HepG2 (cell line): ENCODE measurements at regions not wholly inside any gene's neighbourhood (a gene's known extent, or its start where the extent isn't known, plus 50 kb on each side); places are given as distances from the start of the nearest gene placed in this dataset.

Experiments used
- ATAC-seq: fragments of 200-7000 bp; cut with Tn5 transposase; 3 replicates; pipeline ENCODE4 v1.9.1; 2020; ENCODE audit warnings: mild to moderate bottlenecking, moderate library complexity
- BruUV-seq: library from RNA; stranded (reverse); fragments of 400-500 nt; replicated peaks from 2 replicates; lab custom pipeline; 2021; lab: Mats Ljungman, UMichigan
- CTCF ChIA-PET: fragments of 300-600 bp; formaldehyde crosslinking; extraction: SDS; loops from one replicate; lab custom pipeline; 2021; ENCODE audit warnings: low total read pairs, inconsistent platforms, low intra/inter-chr PET ratio; lab: Yijun Ruan, JAX
- POLR2A ChIA-PET: fragments of 350-600 bp; sonication (Branson Sonifier 250); formaldehyde crosslinking; loops from one replicate; lab custom pipeline; 2020; ENCODE audit warnings: antibody characterized with exemption, inconsistent platforms; lab: Yijun Ruan, JAX
- DNase-seq: peaks from one replicate; pipeline ENCODE4 v3.0.0-alpha.2; 2015; ENCODE audit warnings: low spot score
- FAIRE-seq: peaks from 3 replicates; lab custom pipeline; 2011; peaks lifted over from hg19 to GRCh38; lab: Jason Lieb, UNC
- H2AFZ ChIP-seq: one replicate; pipeline ENCODE4 v1.6.1; 2011; ENCODE audit warnings: low read length, inconsistent platforms
- H3K27ac ChIP-seq: fragments of 300-600 bp; 3 replicates; pipeline ENCODE4 v1.8.0; 2011; ENCODE audit warnings: mixed run types, mild to moderate bottlenecking, mixed read lengths, low read length, inconsistent platforms; ENCODE audit not compliant: insufficient read depth; ENCODE audit errors: extremely low read length
- H3K27me3 ChIP-seq, 2 experiments: fragments of 200-600 bp in 1 of 2; 2 replicates in 1 of 2; 3 replicates in 1 of 2; pipeline versions ENCODE4 v1.6.0 to v1.8.0; 2011; ENCODE audit warnings: low read length in 2 of 2, mild to moderate bottlenecking in 2 of 2, moderate library complexity in 2 of 2, inconsistent platforms in 1 of 2; ENCODE audit not compliant: insufficient read depth in 2 of 2, control insufficient read depth in 1 of 2
- H3K36me3 ChIP-seq, 2 experiments: fragments of 200-600 bp in 1 of 2; replicated peaks in 1 of 2; 2 replicates in 1 of 2; 3 replicates in 1 of 2; pipeline versions ENCODE4 v1.5.1 to v1.8.0; 2011; ENCODE audit warnings: low read length in 2 of 2, inconsistent platforms in 1 of 2; ENCODE audit not compliant: insufficient read depth in 2 of 2, control insufficient read depth in 1 of 2
- H3K4me1 ChIP-seq: 2 replicates; pipeline ENCODE4 v1.5.1; 2012; ENCODE audit warnings: low read length, inconsistent platforms; ENCODE audit not compliant: insufficient read depth
- H3K4me2 ChIP-seq: 2 replicates; pipeline ENCODE4 v1.6.0; 2011; ENCODE audit warnings: low read depth, low read length, inconsistent platforms
- H3K4me3 ChIP-seq, 3 experiments: fragments of 200-600 bp in 1 of 3; sonication (generic), shearing (Covaris generic) in 1 of 3; replicated peaks in 1 of 3; 2 replicates each; pipeline ENCODE4 v1.5.1; 2011 to 2016; ENCODE audit warnings: low read length in 3 of 3, inconsistent platforms in 2 of 3, low read depth in 2 of 3, mild to moderate bottlenecking in 2 of 3, control low read depth in 1 of 3, mixed read lengths in 1 of 3; ENCODE audit not compliant: insufficient read depth in 1 of 3
- H3K79me2 ChIP-seq: one replicate; pipeline ENCODE4 v1.6.1; 2011; ENCODE audit warnings: low read length, inconsistent platforms; ENCODE audit not compliant: insufficient read depth
- H3K9ac ChIP-seq: 2 replicates; pipeline ENCODE4 v1.6.0; 2011; ENCODE audit warnings: mild to moderate bottlenecking, low read depth, low read length, inconsistent platforms; ENCODE audit not compliant: insufficient read depth
- H3K9me3 ChIP-seq: 2 replicates; pipeline ENCODE4 v1.5.1; 2012; ENCODE audit warnings: mild to moderate bottlenecking, low read length
- H4K20me1 ChIP-seq: 2 replicates; pipeline ENCODE4 v1.6.0; 2011; ENCODE audit warnings: inconsistent platforms, mild to moderate bottlenecking, low read length, moderate library complexity; ENCODE audit not compliant: insufficient read depth
- CREB3 ChIP-seq: sonication (generic); formaldehyde crosslinking; IDR thresholded peaks from 2 replicates; pipeline ENCODE4 v1.5.0; 2020; ENCODE audit warnings: missing genetic modification reagents
- NFYB ChIP-seq: sonication (generic); formaldehyde crosslinking; IDR thresholded peaks from 2 replicates; pipeline ENCODE4 v1.4.0; 2020; ENCODE audit warnings: missing genetic modification reagents
- PAWR ChIP-seq: sonication (generic); formaldehyde crosslinking; IDR thresholded peaks from 2 replicates; pipeline ENCODE4 v1.4.0; 2020; ENCODE audit warnings: missing genetic modification reagents, mild to moderate bottlenecking, borderline replicate concordance
- PBX2 ChIP-seq: IDR thresholded peaks from 2 replicates; pipeline ENCODE4 v1.6.1; 2016; ENCODE audit warnings: control low read depth
- PLRG1 ChIP-seq: fragments of 450-650 bp; conservative IDR thresholded peaks from 2 replicates; pipeline ENCODE4 v1.6.1; 2016
- U2AF1 ChIP-seq: fragments of 200-400 bp; formaldehyde crosslinking; optimal IDR thresholded peaks from 2 replicates; pipeline ENCODE3; 2017; ENCODE audit warnings: mild to moderate bottlenecking, low read depth, low read length
- ZNF335 ChIP-seq: sonication (generic); formaldehyde crosslinking; IDR thresholded peaks from 2 replicates; pipeline ENCODE4 v1.4.0; 2020; ENCODE audit warnings: missing genetic modification reagents
- ZNF891 ChIP-seq: sonication (generic); formaldehyde crosslinking; IDR thresholded peaks from 2 replicates; pipeline ENCODE4 v1.5.0; 2020; ENCODE audit warnings: mild to moderate bottlenecking, missing genetic modification reagents
- ZSCAN25 ChIP-seq: sonication (generic); formaldehyde crosslinking; IDR thresholded peaks from 2 replicates; pipeline ENCODE4 v1.8.0; 2022; ENCODE audit warnings: mild to moderate bottlenecking, missing genetic modification reagents
- WGBS: methylation state at CpG from one replicate; pipeline ENCODE4 v1.1.6; 2017; ENCODE audit warnings: low lambda C conversion rate; 5-methylcytosine and 5-hydroxymethylcytosine counted together
- in situ Hi-C: cut with HindIII; loops from 2 replicates; pipeline ENCODE4 v1.10.0; 2017; ENCODE audit warnings: low pct_unique_long_range_greater_than_20kb; ENCODE audit not compliant: extremely low pct_ligation_motif_present
- intact Hi-C: fragments of 100-400 bp; cut with micrococcal nuclease; formaldehyde crosslinking; loops from one replicate; pipeline ENCODE4 v1.10.0; 2022; ENCODE audit not compliant: unreplicated experiment
- TF ChIP-seq, protein P1 (sequence below): IDR thresholded peaks from 2 replicates; pipeline ENCODE4 v1.6.1; 2016; ENCODE audit warnings: missing compliant biosample characterization, missing genetic modification reagents, borderline replicate concordance
- TF ChIP-seq, protein P2 (sequence below): sonication (generic); formaldehyde crosslinking; IDR thresholded peaks from 2 replicates; pipeline ENCODE4; 2020; ENCODE audit warnings: missing genetic modification reagents, mild to moderate bottlenecking, borderline replicate concordance

DNA sequence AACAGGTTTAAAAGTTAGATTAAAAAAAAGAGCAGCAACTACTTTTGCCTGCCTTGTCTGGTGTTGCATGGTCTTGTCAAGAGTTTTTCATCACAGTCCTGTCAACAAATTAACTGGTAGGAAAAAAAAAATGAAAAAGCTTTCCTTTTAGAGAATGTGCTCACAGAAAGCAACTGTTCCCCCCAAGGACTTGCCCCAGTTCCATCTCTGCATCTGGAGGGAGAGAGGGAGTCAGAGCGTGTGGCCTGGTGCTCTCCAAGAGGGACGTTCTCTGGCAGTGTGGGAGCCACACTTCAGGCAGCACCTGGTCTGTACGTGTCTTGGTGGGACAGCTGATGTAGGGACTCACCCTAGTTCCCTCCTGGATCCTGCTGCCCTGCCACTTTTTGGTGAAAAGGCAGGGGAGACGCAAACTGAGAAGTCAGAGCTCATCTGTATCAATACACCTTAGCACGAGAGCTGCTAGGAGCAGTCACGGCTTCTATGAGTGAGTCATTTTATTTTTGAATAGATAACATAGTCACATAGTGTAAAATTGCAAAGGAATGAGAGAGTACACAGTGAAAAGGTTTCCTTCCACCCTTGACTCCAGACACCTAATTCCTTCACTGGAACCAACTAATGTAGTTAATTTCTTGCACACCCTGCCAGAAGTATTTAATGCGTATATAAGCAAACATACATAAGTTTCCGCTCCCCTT is 172.5 kb upstream of the MGAT5 start:
- Histone ChIP-seq H3K4me3 (no peak overlapping the region), H3K9ac (no peak overlapping the region), H3K27ac (no peak overlapping the region)
- WGBS, result 36% methylated on average over 8 of the region's 8 CpGs
- POLR2A ChIA-PET, result no interaction called here
- TF ChIP-seq, protein P1, sequence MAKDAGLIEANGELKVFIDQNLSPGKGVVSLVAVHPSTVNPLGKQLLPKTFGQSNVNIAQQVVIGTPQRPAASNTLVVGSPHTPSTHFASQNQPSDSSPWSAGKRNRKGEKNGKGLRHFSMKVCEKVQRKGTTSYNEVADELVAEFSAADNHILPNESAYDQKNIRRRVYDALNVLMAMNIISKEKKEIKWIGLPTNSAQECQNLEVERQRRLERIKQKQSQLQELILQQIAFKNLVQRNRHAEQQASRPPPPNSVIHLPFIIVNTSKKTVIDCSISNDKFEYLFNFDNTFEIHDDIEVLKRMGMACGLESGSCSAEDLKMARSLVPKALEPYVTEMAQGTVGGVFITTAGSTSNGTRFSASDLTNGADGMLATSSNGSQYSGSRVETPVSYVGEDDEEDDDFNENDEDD (CRISPR knock-in tag), result no peak
- TF ChIP-seq PLRG1 (no peak), NFYB (CRISPR knock-in tag) (no peak), PAWR (CRISPR knock-in tag) (no peak), PBX2 (CRISPR knock-in tag) (no peak), ZNF891 (CRISPR knock-in tag) (no peak), ZSCAN25 (CRISPR knock-in tag) (no peak), ZNF335 (CRISPR knock-in tag) (no peak), U2AF1 (no peak), CREB3 (CRISPR knock-in tag) (no peak)
- TF ChIP-seq, protein P2, sequence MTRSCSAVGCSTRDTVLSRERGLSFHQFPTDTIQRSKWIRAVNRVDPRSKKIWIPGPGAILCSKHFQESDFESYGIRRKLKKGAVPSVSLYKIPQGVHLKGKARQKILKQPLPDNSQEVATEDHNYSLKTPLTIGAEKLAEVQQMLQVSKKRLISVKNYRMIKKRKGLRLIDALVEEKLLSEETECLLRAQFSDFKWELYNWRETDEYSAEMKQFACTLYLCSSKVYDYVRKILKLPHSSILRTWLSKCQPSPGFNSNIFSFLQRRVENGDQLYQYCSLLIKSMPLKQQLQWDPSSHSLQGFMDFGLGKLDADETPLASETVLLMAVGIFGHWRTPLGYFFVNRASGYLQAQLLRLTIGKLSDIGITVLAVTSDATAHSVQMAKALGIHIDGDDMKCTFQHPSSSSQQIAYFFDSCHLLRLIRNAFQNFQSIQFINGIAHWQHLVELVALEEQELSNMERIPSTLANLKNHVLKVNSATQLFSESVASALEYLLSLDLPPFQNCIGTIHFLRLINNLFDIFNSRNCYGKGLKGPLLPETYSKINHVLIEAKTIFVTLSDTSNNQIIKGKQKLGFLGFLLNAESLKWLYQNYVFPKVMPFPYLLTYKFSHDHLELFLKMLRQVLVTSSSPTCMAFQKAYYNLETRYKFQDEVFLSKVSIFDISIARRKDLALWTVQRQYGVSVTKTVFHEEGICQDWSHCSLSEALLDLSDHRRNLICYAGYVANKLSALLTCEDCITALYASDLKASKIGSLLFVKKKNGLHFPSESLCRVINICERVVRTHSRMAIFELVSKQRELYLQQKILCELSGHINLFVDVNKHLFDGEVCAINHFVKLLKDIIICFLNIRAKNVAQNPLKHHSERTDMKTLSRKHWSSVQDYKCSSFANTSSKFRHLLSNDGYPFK (CRISPR knock-in tag), result no peak
- TF ChIP-seq, all 625 proteins: peak for 0
- H3K9me3 ChIP-seq, result no peaks in the 10 kb centered on the region
- peaks cover under 1% of the 10 kb centered on the region; the same call in 1 of the 2 replicates for H3K4me1 ChIP-seq
- H3K79me2 ChIP-seq, result no peaks in the 10 kb centered on the region
- H4K20me1 ChIP-seq, result no peaks in the 10 kb centered on the region
- H3K27me3 ChIP-seq, result peaks cover 1 to 15% of the 10 kb centered on the region in 2 experiments; a peak in 4 of 5 replicates
- CTCF ChIA-PET, result no interaction called here
- no peak overlapping the region for H3K4me2 ChIP-seq
- intact Hi-C loops, result no loop called here
- H2AFZ ChIP-seq, result no peak overlapping the region
- ATAC-seq, result no peak
- BruUV-seq, result no TSS peak
- no peak for DNase-seq
- H3K36me3 ChIP-seq, result no peaks in the 10 kb centered on the region
- FAIRE-seq, result no peak
- in situ Hi-C loops, result no loop called here
